ENCODE measurements at regions not wholly inside any gene's neighbourhood (a gene's known extent, or its start where the extent isn't known, plus 50 kb on each side); places are given as distances from the start of the nearest gene placed in this dataset.

DNA sequence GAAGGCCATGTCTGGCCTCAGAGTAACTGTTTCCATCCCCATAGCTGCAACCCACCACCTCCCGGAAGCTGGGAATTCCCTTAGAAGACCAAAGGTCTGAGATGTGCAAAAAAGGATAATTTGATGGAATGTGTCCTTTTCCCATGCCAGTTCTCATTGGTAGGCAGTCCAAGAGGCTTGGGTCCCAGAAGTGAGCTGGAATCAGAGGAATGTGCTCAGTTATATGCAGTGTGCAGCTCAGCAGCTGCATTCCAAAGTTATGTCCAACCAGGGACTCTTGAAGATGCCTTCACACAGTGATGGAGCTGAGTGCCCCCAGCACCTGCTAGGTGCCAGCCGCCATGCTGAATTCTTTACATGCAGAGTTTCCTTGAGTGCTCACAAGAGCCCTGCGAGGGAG lies 583.9 kb upstream of the TBX3 start:
- TF ChIP-seq CTCF (IDR thresholded peaks at IDR 0.05; ENCODE audit: low read depth, low read length, missing input control) (no peak), RAD21 (IDR thresholded peaks at IDR 0.05) (no peak), NR2F2 (IDR thresholded peaks at IDR 0.05) (no peak)
- TF ChIP-seq, protein P1, sequence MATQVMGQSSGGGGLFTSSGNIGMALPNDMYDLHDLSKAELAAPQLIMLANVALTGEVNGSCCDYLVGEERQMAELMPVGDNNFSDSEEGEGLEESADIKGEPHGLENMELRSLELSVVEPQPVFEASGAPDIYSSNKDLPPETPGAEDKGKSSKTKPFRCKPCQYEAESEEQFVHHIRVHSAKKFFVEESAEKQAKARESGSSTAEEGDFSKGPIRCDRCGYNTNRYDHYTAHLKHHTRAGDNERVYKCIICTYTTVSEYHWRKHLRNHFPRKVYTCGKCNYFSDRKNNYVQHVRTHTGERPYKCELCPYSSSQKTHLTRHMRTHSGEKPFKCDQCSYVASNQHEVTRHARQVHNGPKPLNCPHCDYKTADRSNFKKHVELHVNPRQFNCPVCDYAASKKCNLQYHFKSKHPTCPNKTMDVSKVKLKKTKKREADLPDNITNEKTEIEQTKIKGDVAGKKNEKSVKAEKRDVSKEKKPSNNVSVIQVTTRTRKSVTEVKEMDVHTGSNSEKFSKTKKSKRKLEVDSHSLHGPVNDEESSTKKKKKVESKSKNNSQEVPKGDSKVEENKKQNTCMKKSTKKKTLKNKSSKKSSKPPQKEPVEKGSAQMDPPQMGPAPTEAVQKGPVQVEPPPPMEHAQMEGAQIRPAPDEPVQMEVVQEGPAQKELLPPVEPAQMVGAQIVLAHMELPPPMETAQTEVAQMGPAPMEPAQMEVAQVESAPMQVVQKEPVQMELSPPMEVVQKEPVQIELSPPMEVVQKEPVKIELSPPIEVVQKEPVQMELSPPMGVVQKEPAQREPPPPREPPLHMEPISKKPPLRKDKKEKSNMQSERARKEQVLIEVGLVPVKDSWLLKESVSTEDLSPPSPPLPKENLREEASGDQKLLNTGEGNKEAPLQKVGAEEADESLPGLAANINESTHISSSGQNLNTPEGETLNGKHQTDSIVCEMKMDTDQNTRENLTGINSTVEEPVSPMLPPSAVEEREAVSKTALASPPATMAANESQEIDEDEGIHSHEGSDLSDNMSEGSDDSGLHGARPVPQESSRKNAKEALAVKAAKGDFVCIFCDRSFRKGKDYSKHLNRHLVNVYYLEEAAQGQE (IDR thresholded peaks at IDR 0.05), result no peak

All from liver (tissue), 3 donors.